ENCODE measurements at regions not wholly inside any gene's neighbourhood (a gene's known extent, or its start where the extent isn't known, plus 50 kb on each side); places are given as distances from the start of the nearest gene placed in this dataset.

DNA sequence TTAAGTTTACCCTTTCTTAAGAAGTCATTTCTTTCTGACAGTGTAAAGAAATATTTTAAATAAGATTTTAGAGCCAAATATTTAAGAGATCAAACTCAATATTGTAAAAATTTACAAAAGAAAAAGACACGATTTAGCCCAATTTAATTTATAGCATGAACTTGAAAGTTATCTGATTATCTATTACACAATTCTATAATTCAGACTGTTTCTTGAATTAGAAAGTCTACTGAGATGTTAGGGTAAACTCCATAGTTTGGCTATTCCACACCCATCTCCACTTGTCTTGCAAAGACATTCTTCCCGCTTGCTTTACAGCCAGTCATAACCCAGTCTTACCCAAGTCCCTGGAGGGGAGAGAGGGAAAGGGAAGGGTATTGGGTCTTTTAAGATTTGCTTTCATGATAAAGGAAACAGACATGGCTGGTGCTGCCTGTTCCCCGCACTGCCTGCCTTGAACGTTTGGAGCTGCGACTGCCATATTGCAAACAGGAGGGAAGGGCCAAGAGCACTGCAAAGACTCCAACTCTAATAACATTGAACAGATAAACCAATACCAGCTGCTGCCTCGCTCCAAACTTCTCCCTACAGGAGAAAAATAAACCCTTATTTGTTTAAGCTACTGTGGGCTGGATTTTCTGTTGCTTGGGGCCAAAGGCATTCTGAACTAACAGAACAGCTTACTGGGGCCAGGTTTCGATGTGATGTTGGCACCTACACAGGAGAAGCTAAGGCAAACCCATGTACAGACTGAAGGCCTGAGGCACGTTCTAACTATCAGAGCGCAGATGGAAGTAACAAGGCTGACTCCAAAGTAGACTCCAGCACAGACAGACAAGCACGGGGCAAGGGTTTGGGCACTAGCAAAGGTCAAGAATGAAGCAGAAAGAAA, 552.3 kb upstream of the JARID2 start:
- TF ChIP-seq, protein P1, sequence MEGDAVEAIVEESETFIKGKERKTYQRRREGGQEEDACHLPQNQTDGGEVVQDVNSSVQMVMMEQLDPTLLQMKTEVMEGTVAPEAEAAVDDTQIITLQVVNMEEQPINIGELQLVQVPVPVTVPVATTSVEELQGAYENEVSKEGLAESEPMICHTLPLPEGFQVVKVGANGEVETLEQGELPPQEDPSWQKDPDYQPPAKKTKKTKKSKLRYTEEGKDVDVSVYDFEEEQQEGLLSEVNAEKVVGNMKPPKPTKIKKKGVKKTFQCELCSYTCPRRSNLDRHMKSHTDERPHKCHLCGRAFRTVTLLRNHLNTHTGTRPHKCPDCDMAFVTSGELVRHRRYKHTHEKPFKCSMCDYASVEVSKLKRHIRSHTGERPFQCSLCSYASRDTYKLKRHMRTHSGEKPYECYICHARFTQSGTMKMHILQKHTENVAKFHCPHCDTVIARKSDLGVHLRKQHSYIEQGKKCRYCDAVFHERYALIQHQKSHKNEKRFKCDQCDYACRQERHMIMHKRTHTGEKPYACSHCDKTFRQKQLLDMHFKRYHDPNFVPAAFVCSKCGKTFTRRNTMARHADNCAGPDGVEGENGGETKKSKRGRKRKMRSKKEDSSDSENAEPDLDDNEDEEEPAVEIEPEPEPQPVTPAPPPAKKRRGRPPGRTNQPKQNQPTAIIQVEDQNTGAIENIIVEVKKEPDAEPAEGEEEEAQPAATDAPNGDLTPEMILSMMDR (IDR thresholded peaks at IDR 0.05) = no peak
- TF ChIP-seq POLR2A (IDR thresholded peaks at IDR 0.05) (no peak), POLR2AphosphoS5 (IDR thresholded peaks at IDR 0.05) (no peak)

Measured in sigmoid colon (tissue), 4 donors.